ENCODE measurements at regions not wholly inside any gene's neighbourhood (a gene's known extent, or its start where the extent isn't known, plus 50 kb on each side); places are given as distances from the start of the nearest gene placed in this dataset.

DNA sequence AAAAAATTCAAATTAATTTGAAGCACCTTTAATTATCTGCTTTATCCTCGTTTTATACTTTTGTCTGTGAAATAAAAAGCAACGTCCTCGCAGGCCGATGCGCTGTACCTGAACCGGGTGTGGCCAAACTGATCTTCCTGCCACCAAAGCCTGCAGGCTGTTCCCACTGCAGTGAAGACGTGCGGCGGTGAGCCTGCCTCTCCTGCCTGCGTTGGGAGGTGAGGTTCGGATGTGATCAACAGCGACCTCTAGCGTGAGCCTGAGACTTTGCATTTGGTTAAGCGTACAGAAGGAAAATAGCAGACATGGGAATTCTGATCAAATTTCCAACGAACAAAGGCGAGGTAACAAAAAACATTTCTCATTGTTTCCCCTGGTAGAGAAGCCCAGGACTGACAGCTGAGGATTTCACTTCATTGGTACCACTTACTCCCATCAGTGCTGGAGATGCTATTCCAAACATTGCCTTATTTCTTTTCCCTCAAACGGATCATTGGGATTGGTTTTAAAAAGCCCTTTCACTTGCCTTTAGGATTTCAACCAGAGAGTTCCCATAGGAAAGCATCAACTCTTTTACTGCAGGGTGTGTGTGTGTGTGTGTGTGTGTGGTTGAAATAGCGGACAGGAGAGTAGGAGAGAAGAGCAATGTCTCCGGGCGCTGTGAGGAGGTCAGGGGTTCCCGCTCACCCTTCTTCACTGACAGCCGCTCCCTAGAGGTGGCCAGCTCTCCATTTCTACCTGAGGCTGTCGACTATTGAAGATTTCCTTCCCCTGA, 56.6 kb upstream of the CCN6 start:
- TF ChIP-seq, protein P1, sequence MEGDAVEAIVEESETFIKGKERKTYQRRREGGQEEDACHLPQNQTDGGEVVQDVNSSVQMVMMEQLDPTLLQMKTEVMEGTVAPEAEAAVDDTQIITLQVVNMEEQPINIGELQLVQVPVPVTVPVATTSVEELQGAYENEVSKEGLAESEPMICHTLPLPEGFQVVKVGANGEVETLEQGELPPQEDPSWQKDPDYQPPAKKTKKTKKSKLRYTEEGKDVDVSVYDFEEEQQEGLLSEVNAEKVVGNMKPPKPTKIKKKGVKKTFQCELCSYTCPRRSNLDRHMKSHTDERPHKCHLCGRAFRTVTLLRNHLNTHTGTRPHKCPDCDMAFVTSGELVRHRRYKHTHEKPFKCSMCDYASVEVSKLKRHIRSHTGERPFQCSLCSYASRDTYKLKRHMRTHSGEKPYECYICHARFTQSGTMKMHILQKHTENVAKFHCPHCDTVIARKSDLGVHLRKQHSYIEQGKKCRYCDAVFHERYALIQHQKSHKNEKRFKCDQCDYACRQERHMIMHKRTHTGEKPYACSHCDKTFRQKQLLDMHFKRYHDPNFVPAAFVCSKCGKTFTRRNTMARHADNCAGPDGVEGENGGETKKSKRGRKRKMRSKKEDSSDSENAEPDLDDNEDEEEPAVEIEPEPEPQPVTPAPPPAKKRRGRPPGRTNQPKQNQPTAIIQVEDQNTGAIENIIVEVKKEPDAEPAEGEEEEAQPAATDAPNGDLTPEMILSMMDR (conservative IDR thresholded peaks at IDR 0.05; ENCODE audit: low read depth, low read length): peak; percentile 95
- no peak for DNase-seq (ENCODE audit: low read depth)

GRCh38 chr6:111997853-111998208, 56.1 kb upstream of the CCN6 start:
- TF ChIP-seq, protein P1 (conservative IDR thresholded peaks at IDR 0.05; ENCODE audit: low read depth, low read length): no peak
- DNase-seq (ENCODE audit: low read depth): no peak
- no peak overlapping the region for H3K4me3 ChIP-seq (ENCODE audit: low read depth, low read length)

More for the DNA sequence above, 56.6 kb upstream of the CCN6 start:
- no peak overlapping the region for H3K4me3 ChIP-seq (ENCODE audit: low read depth, low read length)

- TF ChIP-seq, protein P1 (conservative IDR thresholded peaks at IDR 0.05; ENCODE audit: low read depth, low read length): no peak
- no peak for DNase-seq (ENCODE audit: low read depth)
- no peak overlapping the region for H3K4me3 ChIP-seq (ENCODE audit: low read depth, low read length)
Measured at GRCh38 chr6:112002307-112002706, 51.6 kb upstream of the CCN6 start.

Data from epithelial cell of proximal tubule (primary cell).